WTC11 (cell line): ENCODE measurements at regions not wholly inside any gene's neighbourhood (a gene's known extent, or its start where the extent isn't known, plus 50 kb on each side); places are given as distances from the start of the nearest gene placed in this dataset.
"Not testable (repeated sequence)": the region's sequence is repeated elsewhere in the genome, so short reads cannot be mapped to it uniquely, and the experiment has no call there.

Experiments
- ATAC-seq: fragments of 200-7000 bp; cut with Tn5 transposase; 2 replicates; pipeline ENCODE4 v1.10.0; 2021; ENCODE audit warnings: mild to moderate bottlenecking, moderate library complexity
- CTCF ChIA-PET: fragments of 300-600 bp; sonication (Branson Sonifier 250); formaldehyde crosslinking; loops from one replicate; lab custom pipeline; 2021; ENCODE audit warnings: antibody characterized with exemption; lab: Charles Lee
- POLR2A ChIA-PET: fragments of 350-600 bp; sonication (Branson Sonifier 250); formaldehyde crosslinking; loops from one replicate; lab custom pipeline; 2021; ENCODE audit warnings: antibody characterized with exemption; lab: Charles Lee
- DNase-seq: peaks from one replicate; pipeline ENCODE4 v3.0.0; 2021; ENCODE audit warnings: low spot score
- H3K27ac Mint-ChIP-seq: 2 replicates; pipeline ENCODE4 v1.8.0; 2021; ENCODE audit warnings: mixed read lengths
- H3K27me3 Mint-ChIP-seq: 2 replicates; pipeline ENCODE4 v1.8.0; 2021; ENCODE audit warnings: low read depth, mild to moderate bottlenecking, moderate library complexity, mixed read lengths
- H3K36me3 Mint-ChIP-seq: 2 replicates; pipeline ENCODE4 v1.8.0; 2021; ENCODE audit warnings: mixed read lengths
- H3K4me1 Mint-ChIP-seq: 2 replicates; pipeline ENCODE4 v1.8.0; 2022; ENCODE audit warnings: mixed read lengths
- H3K4me3 Mint-ChIP-seq: 2 replicates; pipeline ENCODE4 v1.8.0; 2021; ENCODE audit warnings: mild to moderate bottlenecking, moderate library complexity, mixed read lengths
- H3K9me3 Mint-ChIP-seq: 2 replicates; pipeline ENCODE4 v1.8.0; 2021; ENCODE audit warnings: mixed read lengths
- RELA ChIP-seq: sonication (generic); formaldehyde crosslinking; IDR thresholded peaks from 2 replicates; pipeline ENCODE4 v1.8.1; 2022; ENCODE audit warnings: missing genetic modification reagents, mild to moderate bottlenecking, borderline replicate concordance
- RORB ChIP-seq: fragments of 250-450 bp; sonication (Bioruptor Pico); IDR thresholded peaks from 2 replicates; pipeline ENCODE4 v1.9.0; 2021; ENCODE audit warnings: mild to moderate bottlenecking
- TEAD4 ChIP-seq: sonication (generic); formaldehyde crosslinking; IDR thresholded peaks from 2 replicates; pipeline ENCODE4 v1.8.0; 2022; ENCODE audit warnings: mild to moderate bottlenecking, missing genetic modification reagents
- ZNF416 ChIP-seq: fragments of 250-450 bp; sonication (Bioruptor Pico); IDR thresholded peaks from 2 replicates; pipeline ENCODE4 v1.9.0; 2021; ENCODE audit warnings: mild to moderate bottlenecking, inconsistent platforms
- TF ChIP-seq, protein P1 (sequence below): sonication (generic); formaldehyde crosslinking; IDR thresholded peaks from 2 replicates; pipeline ENCODE4 v1.8.1; 2022; ENCODE audit warnings: missing genetic modification reagents, borderline replicate concordance
- TF ChIP-seq, protein P2 (sequence below): fragments of 250-450 bp; sonication (Bioruptor Pico); IDR thresholded peaks from 2 replicates; pipeline ENCODE4 v2.1.2; 2022; ENCODE audit warnings: mild to moderate bottlenecking, moderate library complexity
- TF ChIP-seq, protein P3 (sequence below): sonication (generic); formaldehyde crosslinking; IDR thresholded peaks from 2 replicates; pipeline ENCODE4 v1.8.1; 2023; ENCODE audit warnings: mild to moderate bottlenecking, moderate library complexity, missing genetic modification reagents
- TF ChIP-seq, protein P4 (sequence below): fragments of 250-450 bp; sonication (Bioruptor Pico); IDR thresholded peaks from 2 replicates; pipeline ENCODE4 v1.9.0; 2021; ENCODE audit warnings: mild to moderate bottlenecking, borderline replicate concordance
- TF ChIP-seq, protein P5 (sequence below): sonication (generic); formaldehyde crosslinking; IDR thresholded peaks from 2 replicates; pipeline ENCODE4 v1.8.0; 2023; ENCODE audit warnings: missing genetic modification reagents, mild to moderate bottlenecking, borderline replicate concordance
- TF ChIP-seq, protein P6 (sequence below): sonication (generic); formaldehyde crosslinking; IDR thresholded peaks from 2 replicates; pipeline ENCODE4 v1.8.1; 2022; ENCODE audit warnings: mild to moderate bottlenecking, missing genetic modification reagents, moderate library complexity, borderline replicate concordance
- TF ChIP-seq, protein P7 (sequence below): sonication (generic); formaldehyde crosslinking; IDR thresholded peaks from 2 replicates; pipeline ENCODE4 v1.8.1; 2023; ENCODE audit warnings: mild to moderate bottlenecking, missing genetic modification reagents, moderate library complexity

DNA sequence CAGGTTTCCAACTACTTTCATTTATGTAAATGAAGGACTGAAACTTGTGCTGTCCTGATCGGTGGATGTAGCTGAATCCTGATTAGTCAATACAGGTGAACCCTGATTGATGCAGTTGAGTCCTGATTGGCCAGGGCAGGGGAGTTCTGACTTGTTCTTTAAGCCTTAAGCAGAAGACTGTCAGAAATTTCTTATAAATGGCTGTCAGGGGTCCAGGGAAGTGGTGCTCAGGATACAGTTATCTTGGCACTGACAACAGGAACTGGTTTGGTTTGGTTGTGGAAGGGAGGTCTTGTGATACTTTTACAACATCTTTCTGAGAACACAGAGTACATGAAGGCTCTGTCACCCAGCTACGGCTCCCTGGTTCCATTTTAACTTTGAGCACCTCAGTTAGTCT lies 132.1 kb downstream of the KCNJ12 start:
- H3K4me3 Mint-ChIP-seq, result no peak overlapping the region
- peaks cover 14% of the 10 kb centered on the region for H3K4me1 Mint-ChIP-seq
- H3K27me3 Mint-ChIP-seq, result peaks cover 30% of the 10 kb centered on the region
- H3K9me3 Mint-ChIP-seq, result no peaks in the 10 kb centered on the region
- CTCF ChIA-PET, result no interaction called here
- POLR2A ChIA-PET, result no interaction called here
- TF ChIP-seq, protein P1, sequence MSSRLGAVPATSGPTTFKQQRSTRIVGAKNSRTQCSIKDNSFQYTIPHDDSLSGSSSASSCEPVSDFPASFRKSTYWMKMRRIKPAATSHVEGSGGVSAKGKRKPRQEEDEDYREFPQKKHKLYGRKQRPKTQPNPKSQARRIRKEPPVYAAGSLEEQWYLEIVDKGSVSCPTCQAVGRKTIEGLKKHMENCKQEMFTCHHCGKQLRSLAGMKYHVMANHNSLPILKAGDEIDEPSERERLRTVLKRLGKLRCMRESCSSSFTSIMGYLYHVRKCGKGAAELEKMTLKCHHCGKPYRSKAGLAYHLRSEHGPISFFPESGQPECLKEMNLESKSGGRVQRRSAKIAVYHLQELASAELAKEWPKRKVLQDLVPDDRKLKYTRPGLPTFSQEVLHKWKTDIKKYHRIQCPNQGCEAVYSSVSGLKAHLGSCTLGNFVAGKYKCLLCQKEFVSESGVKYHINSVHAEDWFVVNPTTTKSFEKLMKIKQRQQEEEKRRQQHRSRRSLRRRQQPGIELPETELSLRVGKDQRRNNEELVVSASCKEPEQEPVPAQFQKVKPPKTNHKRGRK (CRISPR knock-in tag), result no peak
- TF ChIP-seq, protein P2, sequence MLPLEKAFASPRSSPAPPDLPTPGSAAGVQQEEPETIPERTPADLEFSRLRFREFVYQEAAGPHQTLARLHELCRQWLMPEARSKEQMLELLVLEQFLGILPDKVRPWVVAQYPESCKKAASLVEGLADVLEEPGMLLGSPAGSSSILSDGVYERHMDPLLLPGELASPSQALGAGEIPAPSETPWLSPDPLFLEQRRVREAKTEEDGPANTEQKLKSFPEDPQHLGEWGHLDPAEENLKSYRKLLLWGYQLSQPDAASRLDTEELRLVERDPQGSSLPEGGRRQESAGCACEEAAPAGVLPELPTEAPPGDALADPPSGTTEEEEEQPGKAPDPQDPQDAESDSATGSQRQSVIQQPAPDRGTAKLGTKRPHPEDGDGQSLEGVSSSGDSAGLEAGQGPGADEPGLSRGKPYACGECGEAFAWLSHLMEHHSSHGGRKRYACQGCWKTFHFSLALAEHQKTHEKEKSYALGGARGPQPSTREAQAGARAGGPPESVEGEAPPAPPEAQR, result no peak
- TF ChIP-seq, protein P3, sequence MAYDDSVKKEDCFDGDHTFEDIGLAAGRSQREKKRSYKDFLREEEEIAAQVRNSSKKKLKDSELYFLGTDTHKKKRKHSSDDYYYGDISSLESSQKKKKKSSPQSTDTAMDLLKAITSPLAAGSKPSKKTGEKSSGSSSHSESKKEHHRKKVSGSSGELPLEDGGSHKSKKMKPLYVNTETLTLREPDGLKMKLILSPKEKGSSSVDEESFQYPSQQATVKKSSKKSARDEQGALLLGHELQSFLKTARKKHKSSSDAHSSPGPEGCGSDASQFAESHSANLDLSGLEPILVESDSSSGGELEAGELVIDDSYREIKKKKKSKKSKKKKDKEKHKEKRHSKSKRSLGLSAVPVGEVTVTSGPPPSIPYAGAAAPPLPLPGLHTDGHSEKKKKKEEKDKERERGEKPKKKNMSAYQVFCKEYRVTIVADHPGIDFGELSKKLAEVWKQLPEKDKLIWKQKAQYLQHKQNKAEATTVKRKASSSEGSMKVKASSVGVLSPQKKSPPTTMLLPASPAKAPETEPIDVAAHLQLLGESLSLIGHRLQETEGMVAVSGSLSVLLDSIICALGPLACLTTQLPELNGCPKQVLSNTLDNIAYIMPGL, result no peak
- TF ChIP-seq, protein P4, sequence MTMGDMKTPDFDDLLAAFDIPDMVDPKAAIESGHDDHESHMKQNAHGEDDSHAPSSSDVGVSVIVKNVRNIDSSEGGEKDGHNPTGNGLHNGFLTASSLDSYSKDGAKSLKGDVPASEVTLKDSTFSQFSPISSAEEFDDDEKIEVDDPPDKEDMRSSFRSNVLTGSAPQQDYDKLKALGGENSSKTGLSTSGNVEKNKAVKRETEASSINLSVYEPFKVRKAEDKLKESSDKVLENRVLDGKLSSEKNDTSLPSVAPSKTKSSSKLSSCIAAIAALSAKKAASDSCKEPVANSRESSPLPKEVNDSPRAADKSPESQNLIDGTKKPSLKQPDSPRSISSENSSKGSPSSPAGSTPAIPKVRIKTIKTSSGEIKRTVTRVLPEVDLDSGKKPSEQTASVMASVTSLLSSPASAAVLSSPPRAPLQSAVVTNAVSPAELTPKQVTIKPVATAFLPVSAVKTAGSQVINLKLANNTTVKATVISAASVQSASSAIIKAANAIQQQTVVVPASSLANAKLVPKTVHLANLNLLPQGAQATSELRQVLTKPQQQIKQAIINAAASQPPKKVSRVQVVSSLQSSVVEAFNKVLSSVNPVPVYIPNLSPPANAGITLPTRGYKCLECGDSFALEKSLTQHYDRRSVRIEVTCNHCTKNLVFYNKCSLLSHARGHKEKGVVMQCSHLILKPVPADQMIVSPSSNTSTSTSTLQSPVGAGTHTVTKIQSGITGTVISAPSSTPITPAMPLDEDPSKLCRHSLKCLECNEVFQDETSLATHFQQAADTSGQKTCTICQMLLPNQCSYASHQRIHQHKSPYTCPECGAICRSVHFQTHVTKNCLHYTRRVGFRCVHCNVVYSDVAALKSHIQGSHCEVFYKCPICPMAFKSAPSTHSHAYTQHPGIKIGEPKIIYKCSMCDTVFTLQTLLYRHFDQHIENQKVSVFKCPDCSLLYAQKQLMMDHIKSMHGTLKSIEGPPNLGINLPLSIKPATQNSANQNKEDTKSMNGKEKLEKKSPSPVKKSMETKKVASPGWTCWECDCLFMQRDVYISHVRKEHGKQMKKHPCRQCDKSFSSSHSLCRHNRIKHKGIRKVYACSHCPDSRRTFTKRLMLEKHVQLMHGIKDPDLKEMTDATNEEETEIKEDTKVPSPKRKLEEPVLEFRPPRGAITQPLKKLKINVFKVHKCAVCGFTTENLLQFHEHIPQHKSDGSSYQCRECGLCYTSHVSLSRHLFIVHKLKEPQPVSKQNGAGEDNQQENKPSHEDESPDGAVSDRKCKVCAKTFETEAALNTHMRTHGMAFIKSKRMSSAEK (CRISPR knock-in tag), result no peak
- TF ChIP-seq, protein P5, sequence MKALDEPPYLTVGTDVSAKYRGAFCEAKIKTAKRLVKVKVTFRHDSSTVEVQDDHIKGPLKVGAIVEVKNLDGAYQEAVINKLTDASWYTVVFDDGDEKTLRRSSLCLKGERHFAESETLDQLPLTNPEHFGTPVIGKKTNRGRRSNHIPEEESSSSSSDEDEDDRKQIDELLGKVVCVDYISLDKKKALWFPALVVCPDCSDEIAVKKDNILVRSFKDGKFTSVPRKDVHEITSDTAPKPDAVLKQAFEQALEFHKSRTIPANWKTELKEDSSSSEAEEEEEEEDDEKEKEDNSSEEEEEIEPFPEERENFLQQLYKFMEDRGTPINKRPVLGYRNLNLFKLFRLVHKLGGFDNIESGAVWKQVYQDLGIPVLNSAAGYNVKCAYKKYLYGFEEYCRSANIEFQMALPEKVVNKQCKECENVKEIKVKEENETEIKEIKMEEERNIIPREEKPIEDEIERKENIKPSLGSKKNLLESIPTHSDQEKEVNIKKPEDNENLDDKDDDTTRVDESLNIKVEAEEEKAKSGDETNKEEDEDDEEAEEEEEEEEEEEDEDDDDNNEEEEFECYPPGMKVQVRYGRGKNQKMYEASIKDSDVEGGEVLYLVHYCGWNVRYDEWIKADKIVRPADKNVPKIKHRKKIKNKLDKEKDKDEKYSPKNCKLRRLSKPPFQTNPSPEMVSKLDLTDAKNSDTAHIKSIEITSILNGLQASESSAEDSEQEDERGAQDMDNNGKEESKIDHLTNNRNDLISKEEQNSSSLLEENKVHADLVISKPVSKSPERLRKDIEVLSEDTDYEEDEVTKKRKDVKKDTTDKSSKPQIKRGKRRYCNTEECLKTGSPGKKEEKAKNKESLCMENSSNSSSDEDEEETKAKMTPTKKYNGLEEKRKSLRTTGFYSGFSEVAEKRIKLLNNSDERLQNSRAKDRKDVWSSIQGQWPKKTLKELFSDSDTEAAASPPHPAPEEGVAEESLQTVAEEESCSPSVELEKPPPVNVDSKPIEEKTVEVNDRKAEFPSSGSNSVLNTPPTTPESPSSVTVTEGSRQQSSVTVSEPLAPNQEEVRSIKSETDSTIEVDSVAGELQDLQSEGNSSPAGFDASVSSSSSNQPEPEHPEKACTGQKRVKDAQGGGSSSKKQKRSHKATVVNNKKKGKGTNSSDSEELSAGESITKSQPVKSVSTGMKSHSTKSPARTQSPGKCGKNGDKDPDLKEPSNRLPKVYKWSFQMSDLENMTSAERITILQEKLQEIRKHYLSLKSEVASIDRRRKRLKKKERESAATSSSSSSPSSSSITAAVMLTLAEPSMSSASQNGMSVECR (CRISPR knock-in tag), result no peak
- TF ChIP-seq ZNF416 (CRISPR knock-in tag), result no peak
- TF ChIP-seq, protein P6, sequence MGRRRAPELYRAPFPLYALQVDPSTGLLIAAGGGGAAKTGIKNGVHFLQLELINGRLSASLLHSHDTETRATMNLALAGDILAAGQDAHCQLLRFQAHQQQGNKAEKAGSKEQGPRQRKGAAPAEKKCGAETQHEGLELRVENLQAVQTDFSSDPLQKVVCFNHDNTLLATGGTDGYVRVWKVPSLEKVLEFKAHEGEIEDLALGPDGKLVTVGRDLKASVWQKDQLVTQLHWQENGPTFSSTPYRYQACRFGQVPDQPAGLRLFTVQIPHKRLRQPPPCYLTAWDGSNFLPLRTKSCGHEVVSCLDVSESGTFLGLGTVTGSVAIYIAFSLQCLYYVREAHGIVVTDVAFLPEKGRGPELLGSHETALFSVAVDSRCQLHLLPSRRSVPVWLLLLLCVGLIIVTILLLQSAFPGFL (CRISPR knock-in tag), result no peak
- TF ChIP-seq RELA (CRISPR knock-in tag), result no peak
- TF ChIP-seq, protein P7, sequence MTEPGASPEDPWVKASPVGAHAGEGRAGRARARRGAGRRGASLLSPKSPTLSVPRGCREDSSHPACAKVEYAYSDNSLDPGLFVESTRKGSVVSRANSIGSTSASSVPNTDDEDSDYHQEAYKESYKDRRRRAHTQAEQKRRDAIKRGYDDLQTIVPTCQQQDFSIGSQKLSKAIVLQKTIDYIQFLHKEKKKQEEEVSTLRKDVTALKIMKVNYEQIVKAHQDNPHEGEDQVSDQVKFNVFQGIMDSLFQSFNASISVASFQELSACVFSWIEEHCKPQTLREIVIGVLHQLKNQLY (CRISPR knock-in tag), result no peak
- TF ChIP-seq TEAD4 (CRISPR knock-in tag), result no peak
- TF ChIP-seq RORB (CRISPR knock-in tag), result no peak
- no peak overlapping the region for H3K27ac Mint-ChIP-seq
- DNase-seq (no peak), ATAC-seq (no peak)
- H3K36me3 Mint-ChIP-seq, result no peaks in the 10 kb centered on the region

DNA sequence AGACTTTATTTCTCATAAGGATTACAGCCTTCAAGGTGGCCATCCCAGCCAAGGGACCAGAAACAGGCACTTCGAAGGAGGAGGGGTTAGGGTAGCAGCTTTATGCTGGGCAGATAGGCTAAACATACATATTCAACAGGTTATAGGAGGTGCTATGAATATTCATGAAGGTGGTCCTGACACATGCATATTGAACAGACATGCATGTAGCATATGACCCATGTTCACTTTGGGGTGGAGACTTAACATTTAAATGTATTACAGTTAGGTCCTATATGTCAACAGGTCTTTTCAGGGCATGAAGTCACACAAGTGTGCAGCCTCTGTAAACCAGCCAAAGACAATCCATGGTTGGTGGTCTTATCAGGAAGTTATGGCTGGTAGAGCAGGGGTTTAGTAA lies 133.2 kb downstream of the KCNJ12 start:
- peaks cover 30% of the 10 kb centered on the region for H3K27me3 Mint-ChIP-seq
- peaks cover 14% of the 10 kb centered on the region for H3K4me1 Mint-ChIP-seq
- CTCF ChIA-PET, H3K9me3 Mint-ChIP-seq, DNase-seq, H3K36me3 Mint-ChIP-seq, H3K27ac Mint-ChIP-seq, H3K4me3 Mint-ChIP-seq, POLR2A ChIA-PET, ATAC-seq: not testable (repeated sequence)
